ENCODE measurements at regions not wholly inside any gene's neighbourhood (a gene's known extent, or its start where the extent isn't known, plus 50 kb on each side); places are given as distances from the start of the nearest gene placed in this dataset.

DNA sequence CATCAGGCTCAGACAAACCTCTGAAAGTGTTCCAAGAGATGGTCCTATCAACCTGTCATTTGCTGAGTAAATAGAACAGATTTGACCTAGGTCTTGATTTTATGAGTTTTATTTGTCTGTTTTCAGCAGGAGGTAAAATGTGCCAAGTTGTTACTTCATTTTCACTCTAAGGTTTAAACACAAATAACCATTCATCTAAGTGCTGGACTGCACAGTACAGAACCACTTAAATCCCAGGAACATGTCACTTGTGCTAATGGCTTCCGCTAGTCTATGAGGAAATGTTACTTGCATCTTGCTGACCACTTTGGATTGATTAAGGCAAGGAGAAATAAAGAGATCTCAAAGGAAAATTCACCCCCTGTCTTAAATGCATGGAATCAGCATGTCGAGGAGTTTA lies 660.7 kb downstream of the SMARCA1 start:
- Histone ChIP-seq H2BK120ac (ENCODE audit: low read depth, low read length, poor library complexity, severe bottlenecking) (no peak overlapping the region), H2BK12ac (ENCODE audit: insufficient read length, low read depth, low read length) (no peak overlapping the region), H3T11ph (ENCODE audit: low read length) (no peak overlapping the region), H3K23me2 (ENCODE audit: insufficient read length, low read depth, low read length, poor library complexity, severe bottlenecking) (no peaks in the 10 kb centered on the region), H3K9ac (ENCODE audit: extremely low read depth, insufficient read length, low read length) (no peak overlapping the region), H2BK15ac (ENCODE audit: low read depth, low read length) (no peak overlapping the region), H3K79me1 (ENCODE audit: insufficient read depth, low read depth, low read length, poor library complexity, severe bottlenecking) (no peaks in the 10 kb centered on the region), H3K56ac (ENCODE audit: insufficient read length, low read depth, low read length) (no peak overlapping the region), H3K4me2 (ENCODE audit: insufficient read depth, insufficient read length, low read length) (no peak overlapping the region), H4K91ac (ENCODE audit: insufficient read length, low read depth, low read length) (no peak overlapping the region), H2BK5ac (ENCODE audit: insufficient read length, low read length) (no peak overlapping the region), H2BK20ac (ENCODE audit: low read depth, low read length, poor library complexity, severe bottlenecking) (no peak overlapping the region), H3K18ac (ENCODE audit: insufficient read length, low read depth, low read length) (no peak overlapping the region), H3K27me3 (ENCODE audit: insufficient read depth, low read length) (no peaks in the 10 kb centered on the region), H3K23ac (ENCODE audit: insufficient read length, low read depth, low read length) (no peak overlapping the region), H3K9me3 (ENCODE audit: control insufficient read depth, low read depth, low read length) (no peaks in the 10 kb centered on the region), H3K4ac (ENCODE audit: low read depth, low read length) (no peak overlapping the region), H4K8ac (replicated peaks; ENCODE audit: insufficient read length, low read depth, low read length) (no peak overlapping the region), H4K20me1 (ENCODE audit: control insufficient read depth, insufficient read depth, insufficient read length) (no peaks in the 10 kb centered on the region), H3K14ac (ENCODE audit: insufficient read depth, low read length) (no peak overlapping the region), H2AFZ (ENCODE audit: low read length) (no peak overlapping the region), H3K4me1 (ENCODE audit: insufficient read depth, low read length) (peaks cover 4% of the 10 kb centered on the region; the same call in 1 of the 2 replicates), H2AK5ac (ENCODE audit: insufficient read length, low read length) (no peak overlapping the region), H3K79me2 (ENCODE audit: insufficient read depth, low read length) (no peaks in the 10 kb centered on the region), H4K5ac (ENCODE audit: insufficient read length, low read depth, low read length) (no peak overlapping the region), H3K27ac (ENCODE audit: insufficient read length, low read depth, low read length) (no peak overlapping the region)
- no peak for DNase-seq
- WGBS (ENCODE audit: extremely low coverage, insufficient read length, low lambda C conversion rate), result no CpG with 5 or more reads among the region's 2 CpGs
- H3K4me1 Mint-ChIP-seq, result peaks cover 14 to 28% of the 10 kb centered on the region in 2 experiments
- H3K4me3 Mint-ChIP-seq, result no peak overlapping the region
- no peak for TF ChIP-seq CTCF (conservative IDR thresholded peaks at IDR 0.05)
- H3K9me3 Mint-ChIP-seq, result peaks cover 0 to 18% of the 10 kb centered on the region in 2 experiments; a peak in 1 of 5 replicates
- no peaks in the 10 kb centered on the region for H3K27me3 Mint-ChIP-seq (ENCODE audit: low read depth)
- H3K27ac Mint-ChIP-seq, result no peak overlapping the region
- no peaks in the 10 kb centered on the region for H3K36me3 Mint-ChIP-seq (ENCODE audit: insufficient read depth in 1 of 3, low read depth in 3 of 3)

All from H9 (cell line).